HFF-Myc (cell line): ENCODE measurements at regions not wholly inside any gene's neighbourhood (a gene's known extent, or its start where the extent isn't known, plus 50 kb on each side); places are given as distances from the start of the nearest gene placed in this dataset.

Experiments used
- DNase-seq: peaks from one replicate; pipeline ENCODE4 v3.0.0-alpha.2; 2011; ENCODE audit warnings: low read depth; ENCODE audit errors: extremely low read depth
- H3K4me3 ChIP-seq: replicated peaks from 2 replicates; pipeline ENCODE4 v1.5.1; 2011; ENCODE audit warnings: low read depth, mild to moderate bottlenecking, control low read depth, low read length
- CTCF ChIP-seq: IDR thresholded peaks from 2 replicates; pipeline ENCODE4 v1.5.1; 2012; ENCODE audit warnings: mild to moderate bottlenecking, low read depth, low read length, control low read depth; ENCODE audit errors: missing control alignments

- DNase-seq = no peak
- no peak for TF ChIP-seq CTCF
- no peak overlapping the region for H3K4me3 ChIP-seq
Measured at GRCh38 chr15:31275331-31276262, 51.0 kb upstream of the KLF13 start.

DNA sequence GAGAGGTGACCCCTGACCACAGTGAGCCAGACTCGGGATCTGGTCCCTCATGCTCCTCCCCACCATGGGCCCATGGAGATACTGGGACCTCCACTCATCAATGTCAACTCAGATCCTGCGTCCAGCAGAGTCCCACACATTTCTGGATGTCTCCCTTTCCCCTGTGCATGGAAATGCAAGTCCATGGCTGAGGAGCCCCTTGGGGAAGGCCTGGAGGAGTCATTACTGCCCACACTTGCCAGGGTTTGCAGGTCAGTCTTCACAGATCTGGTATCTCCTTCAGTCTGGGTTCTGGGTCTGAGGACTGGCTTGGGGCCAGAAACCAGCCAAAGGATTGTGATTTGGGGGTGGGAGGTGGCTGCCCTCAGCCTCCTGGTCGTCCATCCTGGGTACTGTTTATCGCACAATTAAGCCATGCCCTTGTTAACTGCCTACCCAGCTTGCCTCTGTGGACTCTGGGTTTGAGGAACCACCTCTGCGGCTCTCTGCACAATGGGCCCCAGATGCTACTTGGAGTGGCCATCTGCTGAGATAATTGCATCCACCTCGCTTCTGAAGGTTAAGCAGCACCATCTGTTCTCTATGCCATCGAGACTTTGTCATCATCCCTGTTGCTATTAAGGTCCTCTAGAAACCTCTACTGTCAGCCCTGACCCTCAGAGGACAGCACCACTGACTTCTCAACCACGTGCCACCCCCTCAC, 49.9 kb upstream of the KLF13 start:
- H3K4me3 ChIP-seq = no peak overlapping the region
- no peak for DNase-seq
- no peak for TF ChIP-seq CTCF
